Endodermal cell (in vitro differentiated cells): ENCODE measurements at regions not wholly inside any gene's neighbourhood (a gene's known extent, or its start where the extent isn't known, plus 50 kb on each side); places are given as distances from the start of the nearest gene placed in this dataset.

Source experiments
- DNase-seq: peaks from one replicate; pipeline ENCODE4 v3.0.0-alpha.2; 2017
- H3K27ac ChIP-seq: 2 replicates; pipeline ENCODE4 v1.5.1; 2013; ENCODE audit warnings: mild to moderate bottlenecking, low read depth, low read length, moderate library complexity
- H3K27me3 ChIP-seq: 2 replicates; pipeline ENCODE4 v1.6.1; 2013; ENCODE audit warnings: mild to moderate bottlenecking, low read length, moderate library complexity; ENCODE audit not compliant: insufficient read depth, control insufficient read depth, poor library complexity, severe bottlenecking
- H3K36me3 ChIP-seq: 2 replicates; pipeline ENCODE4 v1.7.0; 2013; ENCODE audit warnings: mild to moderate bottlenecking, low read length, moderate library complexity; ENCODE audit not compliant: control insufficient read depth, insufficient read depth
- H3K4me1 ChIP-seq: one replicate; pipeline ENCODE4 v1.7.0; 2013; ENCODE audit warnings: low read length; ENCODE audit not compliant: control insufficient read depth, insufficient read depth
- H3K4me3 ChIP-seq: 2 replicates; pipeline ENCODE4 v1.5.1; 2013; ENCODE audit warnings: mild to moderate bottlenecking, low read length, moderate library complexity
- H3K9ac ChIP-seq: 2 replicates; pipeline ENCODE4 v1.6.1; 2013; ENCODE audit warnings: mild to moderate bottlenecking, low read length, moderate library complexity; ENCODE audit not compliant: poor library complexity, severe bottlenecking; ENCODE audit errors: extremely low read depth
- H3K9me3 ChIP-seq: 2 replicates; pipeline ENCODE4 v1.6.1; 2013; ENCODE audit warnings: mild to moderate bottlenecking, low read length, moderate library complexity; ENCODE audit not compliant: control insufficient read depth
- H3K27ac Mint-ChIP-seq: 2 replicates; pipeline ENCODE4 v1.8.0; 2020; ENCODE audit warnings: mixed read lengths
- H3K27me3 Mint-ChIP-seq: 2 replicates; pipeline ENCODE4 v1.8.0; 2021; ENCODE audit warnings: mild to moderate bottlenecking, mixed read lengths; ENCODE audit not compliant: insufficient read depth
- H3K36me3 Mint-ChIP-seq: 2 replicates; pipeline ENCODE4 v1.8.0; 2020; ENCODE audit warnings: low read depth, mixed read lengths
- H3K4me1 Mint-ChIP-seq: 2 replicates; pipeline ENCODE4 v1.8.0; 2020; ENCODE audit warnings: mixed read lengths
- H3K4me3 Mint-ChIP-seq: 2 replicates; pipeline ENCODE4 v1.8.0; 2020; ENCODE audit warnings: mild to moderate bottlenecking, moderate library complexity, mixed read lengths
- H3K9me3 Mint-ChIP-seq: 2 replicates; pipeline ENCODE4 v1.8.0; 2020; ENCODE audit warnings: mild to moderate bottlenecking, mixed read lengths
- WGBS, 2 experiments: methylation state at CpG; one replicate each; pipeline versions ENCODE4 v1.1.5 to v1.1.7; 2013; ENCODE audit warnings: missing lambda C conversion rate in 2 of 2, mixed read lengths in 1 of 2; ENCODE audit not compliant: insufficient coverage in 1 of 2, insufficient read length in 1 of 2; 5-methylcytosine and 5-hydroxymethylcytosine counted together
- TF ChIP-seq, protein P1 (sequence below): fragments of 200-600 bp; sonication (generic); conservative IDR thresholded peaks from 2 replicates; pipeline ENCODE4 v1.5.0; 2021; ENCODE audit warnings: antibody characterized with exemption, mild to moderate bottlenecking

DNA sequence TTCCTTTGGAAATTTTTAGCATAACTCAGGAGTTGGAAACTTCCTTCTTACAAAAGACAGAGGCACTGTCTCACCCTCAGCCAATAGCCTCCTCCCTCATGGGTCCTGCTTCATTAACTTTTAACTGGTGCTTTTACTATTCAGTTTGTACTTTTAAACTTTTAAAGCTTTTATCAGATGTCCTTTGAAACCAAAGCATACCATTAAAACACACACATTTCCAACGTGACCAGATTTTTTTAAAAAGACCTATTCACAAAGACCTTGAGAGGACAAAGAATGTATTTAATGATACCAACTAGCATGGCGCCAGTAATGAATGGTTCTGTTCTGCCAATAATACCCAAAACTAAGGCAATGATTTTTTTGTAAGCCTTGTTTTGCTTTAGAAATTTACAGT lies 173.6 kb upstream of the EEA1 start:
- no peaks in the 10 kb centered on the region for H3K4me1 ChIP-seq
- DNase-seq = no peak
- H3K4me3 Mint-ChIP-seq = no peak overlapping the region
- WGBS, 2 experiments = 83 to 100% methylated on average over 1 to 2 of the region's 2 CpGs
- no peaks in the 10 kb centered on the region for H3K27me3 Mint-ChIP-seq
- no peak overlapping the region for H3K27ac Mint-ChIP-seq
- no peaks in the 10 kb centered on the region for H3K36me3 Mint-ChIP-seq
- TF ChIP-seq, protein P1, sequence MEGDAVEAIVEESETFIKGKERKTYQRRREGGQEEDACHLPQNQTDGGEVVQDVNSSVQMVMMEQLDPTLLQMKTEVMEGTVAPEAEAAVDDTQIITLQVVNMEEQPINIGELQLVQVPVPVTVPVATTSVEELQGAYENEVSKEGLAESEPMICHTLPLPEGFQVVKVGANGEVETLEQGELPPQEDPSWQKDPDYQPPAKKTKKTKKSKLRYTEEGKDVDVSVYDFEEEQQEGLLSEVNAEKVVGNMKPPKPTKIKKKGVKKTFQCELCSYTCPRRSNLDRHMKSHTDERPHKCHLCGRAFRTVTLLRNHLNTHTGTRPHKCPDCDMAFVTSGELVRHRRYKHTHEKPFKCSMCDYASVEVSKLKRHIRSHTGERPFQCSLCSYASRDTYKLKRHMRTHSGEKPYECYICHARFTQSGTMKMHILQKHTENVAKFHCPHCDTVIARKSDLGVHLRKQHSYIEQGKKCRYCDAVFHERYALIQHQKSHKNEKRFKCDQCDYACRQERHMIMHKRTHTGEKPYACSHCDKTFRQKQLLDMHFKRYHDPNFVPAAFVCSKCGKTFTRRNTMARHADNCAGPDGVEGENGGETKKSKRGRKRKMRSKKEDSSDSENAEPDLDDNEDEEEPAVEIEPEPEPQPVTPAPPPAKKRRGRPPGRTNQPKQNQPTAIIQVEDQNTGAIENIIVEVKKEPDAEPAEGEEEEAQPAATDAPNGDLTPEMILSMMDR = no peak
- no peaks in the 10 kb centered on the region for H3K36me3 ChIP-seq
- H3K27ac ChIP-seq = no peak overlapping the region
- no peak overlapping the region for H3K4me3 ChIP-seq
- no peak overlapping the region for H3K9ac ChIP-seq
- no peaks in the 10 kb centered on the region for H3K27me3 ChIP-seq
- H3K9me3 ChIP-seq = no peaks in the 10 kb centered on the region
- H3K9me3 Mint-ChIP-seq = no peaks in the 10 kb centered on the region
- H3K4me1 Mint-ChIP-seq = peaks cover 35% of the 10 kb centered on the region

DNA sequence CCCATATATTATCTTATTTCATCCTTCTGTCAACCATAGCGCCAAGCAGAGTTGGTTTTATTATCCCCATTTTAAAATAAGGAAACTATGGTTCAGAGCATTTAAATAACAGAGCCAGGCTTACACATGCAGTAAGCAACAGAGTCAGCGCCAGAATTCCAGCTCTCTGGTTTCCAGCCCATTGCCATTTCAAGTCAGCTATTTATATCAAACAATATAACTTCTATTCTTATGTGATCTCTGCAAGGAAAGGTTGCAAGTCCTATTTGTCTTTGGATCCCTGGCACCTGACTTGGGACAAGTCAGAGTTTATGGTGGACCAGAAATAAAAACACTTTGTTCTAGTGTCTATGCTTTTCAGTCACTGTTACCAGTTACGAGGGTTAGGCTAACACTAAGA lies 174.1 kb upstream of the EEA1 start:
- no peaks in the 10 kb centered on the region for H3K36me3 Mint-ChIP-seq
- peaks cover 38% of the 10 kb centered on the region for H3K4me1 Mint-ChIP-seq
- H3K9ac ChIP-seq = no peak overlapping the region
- no peaks in the 10 kb centered on the region for H3K9me3 Mint-ChIP-seq
- H3K27ac Mint-ChIP-seq = no peak overlapping the region
- TF ChIP-seq, protein P1 = no peak
- H3K4me1 ChIP-seq = no peaks in the 10 kb centered on the region
- no peak for DNase-seq
- H3K9me3 ChIP-seq = no peaks in the 10 kb centered on the region
- H3K4me3 Mint-ChIP-seq = no peak overlapping the region
- H3K27ac ChIP-seq = no peak overlapping the region
- no peaks in the 10 kb centered on the region for H3K36me3 ChIP-seq
- H3K27me3 Mint-ChIP-seq = no peaks in the 10 kb centered on the region
- 96 to 100% methylated on average over 2 to 3 of the region's 3 CpGs for WGBS, 2 experiments
- no peak overlapping the region for H3K4me3 ChIP-seq
- H3K27me3 ChIP-seq = no peaks in the 10 kb centered on the region

DNA sequence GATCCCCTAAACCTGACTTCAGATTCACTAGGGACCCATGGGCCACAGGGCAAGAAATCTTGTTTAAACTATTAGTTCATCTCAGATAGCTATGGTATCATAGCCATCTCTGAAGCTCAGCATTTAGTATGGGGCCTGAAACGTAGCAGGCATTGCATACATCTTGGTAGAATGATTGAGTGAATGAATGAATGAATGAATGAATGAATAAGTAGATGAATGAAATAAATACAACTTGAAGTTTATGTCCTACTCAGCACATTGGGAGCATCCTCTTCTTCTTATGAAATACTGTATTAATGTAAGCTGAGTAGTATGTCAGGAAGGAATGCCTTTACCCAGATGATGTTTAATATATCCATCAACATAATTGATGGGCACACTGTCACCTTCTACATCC lies 175.4 kb upstream of the EEA1 start:
- Mint-ChIP-seq H3K36me3 (no peaks in the 10 kb centered on the region), H3K27me3 (no peaks in the 10 kb centered on the region), H3K4me3 (no peak overlapping the region), H3K9me3 (no peaks in the 10 kb centered on the region), H3K27ac (no peak overlapping the region), H3K4me1 (peaks cover 47% of the 10 kb centered on the region)
- H3K4me3 ChIP-seq = no peak overlapping the region
- H3K4me1 ChIP-seq = peaks cover 6% of the 10 kb centered on the region
- H3K27me3 ChIP-seq = no peaks in the 10 kb centered on the region
- no peak overlapping the region for H3K9ac ChIP-seq
- no peak overlapping the region for H3K27ac ChIP-seq
- WGBS, 2 experiments = 97 to 100% methylated on average over 1 of the region's 1 CpG
- H3K9me3 ChIP-seq = no peaks in the 10 kb centered on the region
- TF ChIP-seq, protein P1 = no peak
- no peak for DNase-seq
- no peaks in the 10 kb centered on the region for H3K36me3 ChIP-seq
